Keratinocyte (primary cell): ENCODE measurements at regions not wholly inside any gene's neighbourhood (a gene's known extent, or its start where the extent isn't known, plus 50 kb on each side); places are given as distances from the start of the nearest gene placed in this dataset.

Experiments
- DNase-seq: peaks from one replicate; pipeline ENCODE4 v3.0.0-alpha.2; 2011; ENCODE audit warnings: low read depth, missing footprints, low spot score
- FAIRE-seq: peaks from 2 replicates; lab custom pipeline; 2011; peaks lifted over from hg19 to GRCh38; lab: Jason Lieb, UNC
- H2AFZ ChIP-seq: 2 replicates; pipeline ENCODE4 v1.6.0; 2012; ENCODE audit warnings: low read length, control low read depth, inconsistent platforms; ENCODE audit not compliant: control insufficient read depth
- H3K27ac ChIP-seq: 2 replicates; pipeline ENCODE4 v1.5.1; 2011; ENCODE audit warnings: low read length; ENCODE audit not compliant: control insufficient read depth, insufficient read depth
- H3K27me3 ChIP-seq: 3 replicates; pipeline ENCODE4 v1.6.0; 2011; ENCODE audit warnings: low read length; ENCODE audit not compliant: control insufficient read depth, insufficient read depth; ENCODE audit errors: extremely low read depth
- H3K36me3 ChIP-seq, 2 experiments: 2 replicates in 1 of 2; 3 replicates in 1 of 2; pipeline ENCODE4 v1.5.1; 2011; ENCODE audit warnings: low read length in 2 of 2, mild to moderate bottlenecking in 1 of 2; ENCODE audit not compliant: control insufficient read depth in 2 of 2, insufficient read depth in 2 of 2; ENCODE audit errors: extremely low read depth in 1 of 2
- H3K4me1 ChIP-seq: 3 replicates; pipeline ENCODE4 v1.5.1; 2011; ENCODE audit warnings: low read length; ENCODE audit not compliant: control insufficient read depth, insufficient read depth; ENCODE audit errors: extremely low read depth
- H3K4me2 ChIP-seq: 3 replicates; pipeline ENCODE4 v1.6.0; 2011; ENCODE audit warnings: low read depth, low read length; ENCODE audit not compliant: control insufficient read depth, insufficient read depth; ENCODE audit errors: extremely low read depth
- H3K4me3 ChIP-seq, 3 experiments: fragments of 200-600 bp in 1 of 3; sonication (generic) in 1 of 3; 2 replicates in 2 of 3; 3 replicates in 1 of 3; pipeline ENCODE4 v1.5.1; 2011 to 2016; ENCODE audit warnings: low read length in 3 of 3, mild to moderate bottlenecking in 3 of 3, control low read depth in 2 of 3, inconsistent platforms in 1 of 3, low read depth in 1 of 3, mixed read lengths in 1 of 3, mixed run types in 1 of 3, moderate library complexity in 1 of 3; ENCODE audit not compliant: control insufficient read depth in 2 of 3, insufficient read depth in 2 of 3; ENCODE audit errors: extremely low read depth in 1 of 3
- H3K79me2 ChIP-seq: 2 replicates; pipeline ENCODE4 v1.6.0; 2012; ENCODE audit warnings: low read length; ENCODE audit not compliant: control insufficient read depth, insufficient read depth
- H3K9ac ChIP-seq: 3 replicates; pipeline ENCODE4 v1.6.0; 2011; ENCODE audit warnings: low read length; ENCODE audit not compliant: control insufficient read depth, insufficient read depth; ENCODE audit errors: extremely low read depth
- H3K9me1 ChIP-seq: 3 replicates; pipeline ENCODE4 v1.6.0; 2011; ENCODE audit warnings: low read length; ENCODE audit not compliant: control insufficient read depth, insufficient read depth; ENCODE audit errors: extremely low read depth
- H3K9me3 ChIP-seq: 2 replicates; pipeline ENCODE4 v1.5.1; 2012; ENCODE audit warnings: low read depth, low read length; ENCODE audit not compliant: control insufficient read depth
- H4K20me1 ChIP-seq: 3 replicates; pipeline ENCODE4 v1.6.0; 2011; ENCODE audit warnings: low read length; ENCODE audit not compliant: control insufficient read depth, insufficient read depth; ENCODE audit errors: extremely low read depth
- CTCF ChIP-seq, 3 experiments: IDR thresholded peaks in 1 of 3; conservative IDR thresholded peaks in 1 of 3; optimal IDR thresholded peaks in 1 of 3; 2 replicates in 2 of 3; 3 replicates in 1 of 3; pipeline versions ENCODE3 to v1.5.1; 2011; ENCODE audit warnings: low read length in 3 of 3, mild to moderate bottlenecking in 3 of 3, moderate library complexity in 2 of 3, control low read depth in 1 of 3, inconsistent platforms in 1 of 3; ENCODE audit not compliant: insufficient read depth in 2 of 3; ENCODE audit errors: extremely low read depth in 1 of 3
- EZH2 ChIP-seq: IDR thresholded peaks from one replicate; pipeline ENCODE4 v1.6.1; 2012; ENCODE audit warnings: inconsistent platforms, mild to moderate bottlenecking, low read length, moderate library complexity
- dilution Hi-C: fragments of 300-500 bp; cut with MboI; formaldehyde crosslinking; loops from one replicate; pipeline ENCODE4 v1.7.0; 2020; ENCODE audit warnings: low sequenced_read_pairs; ENCODE audit not compliant: extremely low pct_ligation_motif_present

GRCh38 chr5:86330736-86331135 is 287.0 kb upstream of the COX7C start:
- Histone ChIP-seq H3K9me3 (no peaks in the 10 kb centered on the region), H3K79me2 (no peaks in the 10 kb centered on the region), H3K9ac (no peak overlapping the region), H3K27me3 (no peaks in the 10 kb centered on the region), H4K20me1 (no peaks in the 10 kb centered on the region), H3K27ac (no peak overlapping the region), H3K4me1 (no peaks in the 10 kb centered on the region), H3K4me2 (no peak overlapping the region), H2AFZ (no peak overlapping the region), H3K9me1 (no peaks in the 10 kb centered on the region), H3K36me3 (no peaks in the 10 kb centered on the region), H3K4me3 (no peak overlapping the region)
- FAIRE-seq (no peak), DNase-seq (no peak)
- TF ChIP-seq CTCF (optimal IDR thresholded peaks at IDR 0.05 in 1 of 3, IDR thresholded peaks at IDR 0.05 in 1 of 3, conservative IDR thresholded peaks at IDR 0.05 in 1 of 3; ENCODE audit: extremely low read depth in 1 of 3, insufficient read depth in 2 of 3, low read length in 3 of 3) (no peak), EZH2 (no peak)
- dilution Hi-C loops, result no loop called here

- Histone ChIP-seq H2AFZ (no peak overlapping the region), H3K79me2 (no peaks in the 10 kb centered on the region), H3K9me3 (peaks cover 2% of the 10 kb centered on the region), H3K9ac (no peak overlapping the region), H3K36me3 (no peaks in the 10 kb centered on the region), H3K27ac (no peak overlapping the region), H3K9me1 (no peaks in the 10 kb centered on the region), H3K4me2 (no peak overlapping the region), H3K4me3 (no peak overlapping the region), H3K4me1 (no peaks in the 10 kb centered on the region), H4K20me1 (no peaks in the 10 kb centered on the region), H3K27me3 (no peaks in the 10 kb centered on the region)
- DNase-seq (no peak), FAIRE-seq (no peak)
- TF ChIP-seq CTCF (optimal IDR thresholded peaks at IDR 0.05 in 1 of 3, IDR thresholded peaks at IDR 0.05 in 1 of 3, conservative IDR thresholded peaks at IDR 0.05 in 1 of 3; ENCODE audit: extremely low read depth in 1 of 3, insufficient read depth in 2 of 3, low read length in 3 of 3) (no peak), EZH2 (no peak)
- dilution Hi-C loops, result no loop called here
Measured at GRCh38 chr5:86332851-86333250, 284.9 kb upstream of the COX7C start.
